Heart right ventricle (tissue), 16 donors: ENCODE measurements at regions not wholly inside any gene's neighbourhood (a gene's known extent, or its start where the extent isn't known, plus 50 kb on each side); places are given as distances from the start of the nearest gene placed in this dataset.

ENCODE experiments used
- ATAC-seq, 8 donors: fragments of 200-7000 bp; cut with Tn5 transposase; one replicate each; pipeline ENCODE4 v1.9.1; 2020; ENCODE audit warnings: mild to moderate bottlenecking in 8 of 8, moderate library complexity in 8 of 8, moderate number of reproducible peaks in 1 of 8
- DNase-seq, 2 donors: peaks; one replicate each; pipeline ENCODE4 v3.0.0-alpha.2; 2020
- H3K27ac ChIP-seq, 10 donors: fragments of 200-600 bp; sonication (generic) in 2 of 10; one replicate each; pipeline versions ENCODE4 v1.5.0 to v1.8.0; 2020 to 2022; ENCODE audit warnings: mild to moderate bottlenecking in 3 of 10
- H3K27me3 ChIP-seq, 7 donors: fragments of 200-600 bp; one replicate each; pipeline ENCODE4 v1.8.0; 2021 to 2022; ENCODE audit warnings: mild to moderate bottlenecking in 2 of 7
- H3K36me3 ChIP-seq, 9 donors: fragments of 200-600 bp; sonication (generic) in 1 of 9; one replicate each; pipeline versions ENCODE4 v1.5.0 to v1.8.0; 2020 to 2022; ENCODE audit warnings: mild to moderate bottlenecking in 2 of 9
- H3K4me1 ChIP-seq, 9 donors: fragments of 200-600 bp; sonication (generic) in 1 of 9; one replicate each; pipeline versions ENCODE4 v1.5.0 to v1.8.0; 2020 to 2022; ENCODE audit warnings: mild to moderate bottlenecking in 4 of 9
- H3K4me3 ChIP-seq, 10 donors: fragments of 200-600 bp; sonication (generic) in 2 of 10; one replicate each; pipeline versions ENCODE4 v1.5.0 to v1.8.0; 2020 to 2022; ENCODE audit warnings: mild to moderate bottlenecking in 7 of 10, moderate library complexity in 2 of 10
- H3K9me3 ChIP-seq, 11 donors: fragments of 200-600 bp in 10 of 11; sonication (generic) in 2 of 11; one replicate each; pipeline versions ENCODE4 v1.5.0 to v1.8.0; 2013 to 2022; ENCODE audit warnings: mild to moderate bottlenecking in 2 of 11, control low read depth in 1 of 11, moderate library complexity in 1 of 11
- WGBS, 2 donors: extraction: QIAGEN DNeasy Blood & Tissue Kit; methylation state at CpG; one replicate each; pipeline ENCODE4 v1.1.7; 2013; ENCODE audit warnings: inconsistent platforms in 1 of 2; 5-methylcytosine and 5-hydroxymethylcytosine counted together
- intact Hi-C, 10 donors: fragments of 100-400 bp; cut with DNase I; formaldehyde crosslinking; loops; one replicate each; pipeline versions ENCODE4 v1.11.1 to v1.14.2; 2022
- TF ChIP-seq, protein P1 (sequence below), 9 donors: fragments of 200-600 bp; sonication (generic) in 2 of 9; IDR thresholded peaks; one replicate each; pipeline versions ENCODE4 v1.5.0 to v1.8.0; 2021 to 2022; ENCODE audit warnings: antibody characterized with exemption in 9 of 9, mild to moderate bottlenecking in 5 of 9, moderate library complexity in 1 of 9
- donor health status: Arrhythmogenic right ventricular cardiomyopathy.
- donor health status: ischemic (EF 13 %, LVEDD 7.1; RV severe dilation, severe dysfunction).
- donor health status: healthy with polysubstance abuse.
- donor health status: DM: no; HTN: yes; CAD: no.
- donor health status: DM: no; HTN: no; CAD: no.
- donor health status: ischemic (EF 25% LVEDD 6.9; RV normal size, moderate dysfunction).
- donor health status: ischemic (EF 25% LVEDD 5.7; RV mildly dilated, moderate dysfunction).
- donor health status: healthy.
- donor health status: DM: yes; HTN: yes; CAD: no.
- donor health status: Ischemic cardiomyopathy.
- donor health status: ischemic (EF 35%, LVEDD 5.7; RV mildly dilated, moderate dysfunction).
- donor health status: nonischemic (EF 11% LVEDD 7.7; RV severe dilation, severe dysfunction).
- donor health status: DM: yes; HTN: yes; CAD: no.
- donor health status: PGD.
- donor health status: ischemic (EF 29% LVEDD 5.4; RV normal size, mild dysfunction).
- donor health status: nonischemic (EF 23%, LVEDD 6.1; RV moderate dilation, normal function).

DNA sequence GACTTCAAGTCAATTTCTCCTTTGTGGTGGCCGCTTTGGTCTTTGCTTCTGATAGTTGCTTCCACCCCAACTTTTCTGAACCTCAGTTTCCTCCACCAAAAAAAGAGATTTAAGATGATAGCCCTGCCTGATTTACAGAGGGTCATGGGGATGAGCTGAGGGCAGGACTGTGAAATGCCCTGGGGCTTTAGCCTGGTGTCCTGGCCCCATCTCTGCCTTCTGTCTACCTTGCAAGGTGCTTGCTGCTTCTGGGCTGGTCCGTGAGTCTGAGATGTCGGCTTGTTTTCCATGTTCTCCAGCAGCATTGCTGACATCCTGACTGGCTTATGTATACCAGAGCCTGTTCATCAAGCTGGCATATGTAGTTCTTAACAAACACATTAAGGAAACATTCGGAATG lies 191.9 kb upstream of the MPHOSPH6 start:
- no peaks in the 10 kb centered on the region for H3K27me3 ChIP-seq
- ATAC-seq (no peak), DNase-seq (no peak)
- WGBS, 2 donors, result 88% methylated on average over 4 of the region's 4 CpGs
- no peaks in the 10 kb centered on the region for H3K9me3 ChIP-seq
- no peak overlapping the region for H3K4me3 ChIP-seq
- TF ChIP-seq, protein P1, sequence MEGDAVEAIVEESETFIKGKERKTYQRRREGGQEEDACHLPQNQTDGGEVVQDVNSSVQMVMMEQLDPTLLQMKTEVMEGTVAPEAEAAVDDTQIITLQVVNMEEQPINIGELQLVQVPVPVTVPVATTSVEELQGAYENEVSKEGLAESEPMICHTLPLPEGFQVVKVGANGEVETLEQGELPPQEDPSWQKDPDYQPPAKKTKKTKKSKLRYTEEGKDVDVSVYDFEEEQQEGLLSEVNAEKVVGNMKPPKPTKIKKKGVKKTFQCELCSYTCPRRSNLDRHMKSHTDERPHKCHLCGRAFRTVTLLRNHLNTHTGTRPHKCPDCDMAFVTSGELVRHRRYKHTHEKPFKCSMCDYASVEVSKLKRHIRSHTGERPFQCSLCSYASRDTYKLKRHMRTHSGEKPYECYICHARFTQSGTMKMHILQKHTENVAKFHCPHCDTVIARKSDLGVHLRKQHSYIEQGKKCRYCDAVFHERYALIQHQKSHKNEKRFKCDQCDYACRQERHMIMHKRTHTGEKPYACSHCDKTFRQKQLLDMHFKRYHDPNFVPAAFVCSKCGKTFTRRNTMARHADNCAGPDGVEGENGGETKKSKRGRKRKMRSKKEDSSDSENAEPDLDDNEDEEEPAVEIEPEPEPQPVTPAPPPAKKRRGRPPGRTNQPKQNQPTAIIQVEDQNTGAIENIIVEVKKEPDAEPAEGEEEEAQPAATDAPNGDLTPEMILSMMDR (IDR thresholded peaks at IDR 0.05), result no peak
- H3K27ac ChIP-seq, result no peak overlapping the region
- intact Hi-C loops, result loop anchor here in 2 of 10 donors (5.0 to 10.0 kb wide), 2 partner anchors 100 to 223 kb away; no protein-coding TSS in a partner anchor
- no peaks in the 10 kb centered on the region for H3K36me3 ChIP-seq
- H3K4me1 ChIP-seq, result peaks cover 0 to 4% (median 0%) of the 10 kb centered on the region in 9 donors

DNA sequence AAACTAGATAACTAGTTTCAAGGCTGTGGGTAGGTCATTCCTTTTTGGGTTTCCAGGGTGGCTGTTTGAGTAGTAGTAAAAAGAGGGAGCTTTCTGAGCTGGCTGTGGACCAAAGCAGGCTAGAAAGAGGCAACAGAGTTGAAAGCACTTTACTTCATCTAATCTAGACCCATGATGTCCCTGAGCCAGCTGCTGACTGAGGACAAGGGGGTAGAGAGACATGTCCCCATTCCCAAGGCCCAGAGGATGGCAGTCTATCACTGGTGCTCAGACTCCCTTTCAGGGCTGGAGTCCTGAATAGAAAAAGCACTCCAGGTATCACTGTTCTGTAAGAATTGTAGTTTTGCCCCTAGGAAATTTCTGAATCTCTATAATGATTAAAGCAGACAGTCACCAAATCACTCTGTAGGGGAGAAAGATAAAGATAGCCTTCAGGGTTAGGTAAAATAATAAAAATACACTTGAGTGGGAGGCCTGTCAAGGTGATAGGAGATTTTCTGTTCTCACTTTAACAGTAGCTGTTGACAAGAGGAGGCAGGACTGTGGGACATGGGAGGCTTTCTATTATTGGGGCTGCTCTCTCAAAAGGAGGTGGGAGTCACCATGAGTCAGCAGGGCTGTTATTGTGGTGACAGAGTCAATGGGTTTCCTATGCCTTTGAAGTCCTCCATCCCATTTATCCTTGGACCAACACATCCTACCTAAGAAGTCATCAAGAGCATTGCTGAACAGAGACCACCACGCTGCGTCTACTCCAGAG lies 190.2 kb upstream of the MPHOSPH6 start:
- Histone ChIP-seq H3K27me3 (no peaks in the 10 kb centered on the region), H3K4me3 (no peak overlapping the region), H3K27ac (no peak overlapping the region), H3K9me3 (no peaks in the 10 kb centered on the region), H3K36me3 (no peaks in the 10 kb centered on the region), H3K4me1 (peaks cover 0 to 4% (median 0%) of the 10 kb centered on the region in 9 donors)
- intact Hi-C loops, result loop anchor here in 2 of 10 donors (5.0 to 10.0 kb wide), 2 partner anchors 98 to 225 kb away; no protein-coding TSS in a partner anchor
- TF ChIP-seq, protein P1 (IDR thresholded peaks at IDR 0.05), result no peak
- 80 to 86% methylated on average over 2 of the region's 2 CpGs for WGBS, 2 donors
- DNase-seq, result no peak
- peak in 5 of 8 donors; percentile 35 to 82 (median 56) for ATAC-seq

DNA sequence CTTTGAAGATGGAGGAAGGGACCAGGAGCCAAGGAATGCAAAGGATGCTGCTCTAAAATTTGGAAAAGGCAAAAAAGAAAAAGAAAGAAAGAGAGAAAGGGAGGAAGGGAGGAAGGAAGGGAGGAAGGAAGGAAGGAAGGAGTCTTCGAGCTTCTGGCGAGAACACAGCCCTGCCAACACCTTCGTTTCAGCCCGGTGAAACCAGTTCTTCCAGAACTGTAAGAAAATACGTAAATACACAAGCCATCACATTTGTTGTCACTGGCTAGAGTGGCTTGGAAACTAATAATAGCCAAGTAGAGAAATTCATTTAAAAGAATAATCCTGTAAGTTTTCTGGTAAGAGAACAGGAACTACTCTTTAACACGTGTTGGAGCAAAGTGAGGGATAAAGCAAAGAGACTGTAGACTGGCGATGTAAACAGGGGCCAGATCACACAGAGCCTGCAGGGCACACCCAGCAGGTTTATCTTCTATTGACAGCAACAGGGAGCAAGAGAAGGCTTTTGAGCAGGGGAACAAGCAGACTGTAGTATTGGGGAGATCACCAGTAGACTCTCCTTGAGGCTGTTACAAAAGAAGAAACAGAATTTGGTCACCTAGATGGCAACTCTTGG lies 188.7 kb upstream of the MPHOSPH6 start:
- TF ChIP-seq, protein P1 (IDR thresholded peaks at IDR 0.05), result no peak
- peaks cover 0 to 4% (median 0%) of the 10 kb centered on the region in 9 donors for H3K4me1 ChIP-seq
- no peak overlapping the region for H3K4me3 ChIP-seq
- no peaks in the 10 kb centered on the region for H3K36me3 ChIP-seq
- no peak overlapping the region for H3K27ac ChIP-seq
- H3K27me3 ChIP-seq, result no peaks in the 10 kb centered on the region
- no peaks in the 10 kb centered on the region for H3K9me3 ChIP-seq
- ATAC-seq, result no peak
- intact Hi-C loops, result no loop called here
- 74 to 75% methylated on average over 7 of the region's 7 CpGs for WGBS, 2 donors
- DNase-seq, result no peak

DNA sequence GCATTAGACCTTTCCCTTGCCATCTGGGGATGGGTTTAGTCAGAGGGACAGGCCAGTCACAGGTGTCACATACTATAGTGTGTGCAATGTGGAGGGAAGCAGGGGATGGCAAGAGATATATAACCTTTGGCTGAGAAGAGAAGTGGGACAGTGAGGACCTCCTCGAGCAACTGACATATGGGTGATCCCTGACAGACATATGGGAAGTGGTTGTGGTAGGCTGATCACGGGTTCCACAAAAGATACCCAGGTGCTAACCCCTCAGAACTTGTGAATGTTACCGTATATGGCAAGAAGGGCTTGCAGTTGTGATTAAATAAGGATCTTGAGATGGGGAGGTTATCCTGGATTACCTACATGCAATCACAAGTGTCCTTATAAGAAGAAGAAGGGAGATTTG lies 188.1 kb upstream of the MPHOSPH6 start:
- ATAC-seq, result no peak

More for the DNA sequence above, 188.1 kb upstream of the MPHOSPH6 start:
- 80 to 82% methylated on average over 3 of the region's 3 CpGs for WGBS, 2 donors
- no peak overlapping the region for H3K27ac ChIP-seq
- peaks cover 0 to 4% (median 0%) of the 10 kb centered on the region in 9 donors for H3K4me1 ChIP-seq
- no peak overlapping the region for H3K4me3 ChIP-seq
- no peaks in the 10 kb centered on the region for H3K36me3 ChIP-seq
- TF ChIP-seq, protein P1 (IDR thresholded peaks at IDR 0.05), result no peak
- DNase-seq, result no peak
- H3K27me3 ChIP-seq, result no peaks in the 10 kb centered on the region
- intact Hi-C loops, result no loop called here
- no peaks in the 10 kb centered on the region for H3K9me3 ChIP-seq
